Osteocyte (in vitro differentiated cells): ENCODE measurements at regions not wholly inside any gene's neighbourhood (a gene's known extent, or its start where the extent isn't known, plus 50 kb on each side); places are given as distances from the start of the nearest gene placed in this dataset.
"Not testable (repeated sequence)": the region's sequence is repeated elsewhere in the genome, so short reads cannot be mapped to it uniquely, and the experiment has no call there.

ENCODE experiments used
- DNase-seq: peaks from one replicate; pipeline ENCODE4 v3.0.0; 2021; ENCODE audit warnings: mixed read lengths; ENCODE audit not compliant: unreplicated experiment; ENCODE audit errors: extremely low spot score
- H3K27ac Mint-ChIP-seq: one replicate; pipeline ENCODE4 v1.8.0; 2021; ENCODE audit warnings: mild to moderate bottlenecking, mixed read lengths; ENCODE audit not compliant: unreplicated experiment
- H3K27me3 Mint-ChIP-seq: one replicate; pipeline ENCODE4 v1.8.0; 2021; ENCODE audit warnings: mixed read lengths; ENCODE audit not compliant: unreplicated experiment
- H3K36me3 Mint-ChIP-seq: one replicate; pipeline ENCODE4 v1.8.0; 2021; ENCODE audit warnings: mixed read lengths; ENCODE audit not compliant: unreplicated experiment
- H3K4me1 Mint-ChIP-seq: one replicate; pipeline ENCODE4 v1.8.0; 2021; ENCODE audit warnings: mixed read lengths; ENCODE audit not compliant: unreplicated experiment
- H3K4me3 Mint-ChIP-seq: one replicate; pipeline ENCODE4 v1.8.0; 2021; ENCODE audit warnings: mild to moderate bottlenecking, moderate library complexity, mixed read lengths; ENCODE audit not compliant: unreplicated experiment
- H3K9me3 Mint-ChIP-seq: one replicate; pipeline ENCODE4 v1.8.0; 2021; ENCODE audit warnings: mixed read lengths; ENCODE audit not compliant: unreplicated experiment
- TF ChIP-seq, protein P1 (sequence below): fragments of 200-600 bp; sonication (generic); IDR thresholded peaks from 2 replicates; pipeline ENCODE4 v1.5.0; 2021; ENCODE audit warnings: antibody characterized with exemption, mild to moderate bottlenecking, moderate library complexity

DNA sequence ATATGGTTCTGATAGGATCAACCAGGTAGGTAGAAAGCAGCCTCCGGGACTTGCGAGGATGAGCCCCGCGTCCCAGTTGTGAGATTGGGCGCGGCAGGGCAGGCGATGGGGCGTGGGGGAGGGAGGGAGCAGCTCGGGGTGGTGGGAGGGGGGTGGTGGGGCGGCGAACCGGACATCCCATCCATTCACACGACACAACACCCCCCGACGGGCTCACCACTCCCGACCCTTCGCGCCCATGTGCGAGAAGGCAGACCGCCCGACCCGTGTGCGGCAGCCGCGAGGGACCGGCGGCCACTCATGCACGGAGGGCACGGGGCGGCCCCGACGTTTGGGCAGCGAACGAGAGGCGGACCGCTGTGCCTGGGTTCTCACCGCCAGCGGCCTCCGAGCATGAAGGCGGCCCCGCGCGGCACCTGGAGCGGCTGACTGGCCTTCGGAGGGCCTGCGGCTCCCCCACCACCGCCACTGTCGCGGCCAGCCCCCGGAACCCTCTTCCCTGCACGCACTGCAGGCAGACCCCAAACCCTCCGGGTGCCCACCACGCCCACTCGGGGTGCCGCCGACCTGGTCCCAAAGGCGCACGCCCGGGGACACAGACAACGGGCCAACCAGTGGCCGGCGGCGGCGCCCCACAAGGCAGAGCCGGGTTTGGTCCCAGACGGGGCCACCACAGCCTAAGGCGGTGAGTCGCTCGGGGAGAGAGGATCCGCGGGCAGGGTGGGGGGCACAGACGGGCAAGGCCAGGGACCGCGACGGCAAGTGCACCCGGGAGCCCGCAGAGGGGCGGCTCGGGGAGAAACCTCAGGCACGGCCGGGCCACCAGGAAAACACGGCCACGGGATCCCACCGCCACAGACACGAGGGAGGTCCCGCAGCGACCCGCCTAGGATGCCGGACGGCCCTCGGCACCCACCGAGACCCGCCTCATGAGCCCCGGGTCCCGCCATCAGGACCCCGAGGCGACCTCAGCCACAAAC is 769.2 kb upstream of the DEFB115 start:
- TF ChIP-seq, protein P1, sequence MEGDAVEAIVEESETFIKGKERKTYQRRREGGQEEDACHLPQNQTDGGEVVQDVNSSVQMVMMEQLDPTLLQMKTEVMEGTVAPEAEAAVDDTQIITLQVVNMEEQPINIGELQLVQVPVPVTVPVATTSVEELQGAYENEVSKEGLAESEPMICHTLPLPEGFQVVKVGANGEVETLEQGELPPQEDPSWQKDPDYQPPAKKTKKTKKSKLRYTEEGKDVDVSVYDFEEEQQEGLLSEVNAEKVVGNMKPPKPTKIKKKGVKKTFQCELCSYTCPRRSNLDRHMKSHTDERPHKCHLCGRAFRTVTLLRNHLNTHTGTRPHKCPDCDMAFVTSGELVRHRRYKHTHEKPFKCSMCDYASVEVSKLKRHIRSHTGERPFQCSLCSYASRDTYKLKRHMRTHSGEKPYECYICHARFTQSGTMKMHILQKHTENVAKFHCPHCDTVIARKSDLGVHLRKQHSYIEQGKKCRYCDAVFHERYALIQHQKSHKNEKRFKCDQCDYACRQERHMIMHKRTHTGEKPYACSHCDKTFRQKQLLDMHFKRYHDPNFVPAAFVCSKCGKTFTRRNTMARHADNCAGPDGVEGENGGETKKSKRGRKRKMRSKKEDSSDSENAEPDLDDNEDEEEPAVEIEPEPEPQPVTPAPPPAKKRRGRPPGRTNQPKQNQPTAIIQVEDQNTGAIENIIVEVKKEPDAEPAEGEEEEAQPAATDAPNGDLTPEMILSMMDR: no peak
- Mint-ChIP-seq H3K27ac (no peak overlapping the region), H3K27me3 (no peaks in the 10 kb centered on the region), H3K4me1 (no peaks in the 10 kb centered on the region), H3K4me3 (no peak overlapping the region), H3K36me3 (no peaks in the 10 kb centered on the region), H3K9me3 (peaks cover 23% of the 10 kb centered on the region)
- DNase-seq: peak; percentile 83

DNA sequence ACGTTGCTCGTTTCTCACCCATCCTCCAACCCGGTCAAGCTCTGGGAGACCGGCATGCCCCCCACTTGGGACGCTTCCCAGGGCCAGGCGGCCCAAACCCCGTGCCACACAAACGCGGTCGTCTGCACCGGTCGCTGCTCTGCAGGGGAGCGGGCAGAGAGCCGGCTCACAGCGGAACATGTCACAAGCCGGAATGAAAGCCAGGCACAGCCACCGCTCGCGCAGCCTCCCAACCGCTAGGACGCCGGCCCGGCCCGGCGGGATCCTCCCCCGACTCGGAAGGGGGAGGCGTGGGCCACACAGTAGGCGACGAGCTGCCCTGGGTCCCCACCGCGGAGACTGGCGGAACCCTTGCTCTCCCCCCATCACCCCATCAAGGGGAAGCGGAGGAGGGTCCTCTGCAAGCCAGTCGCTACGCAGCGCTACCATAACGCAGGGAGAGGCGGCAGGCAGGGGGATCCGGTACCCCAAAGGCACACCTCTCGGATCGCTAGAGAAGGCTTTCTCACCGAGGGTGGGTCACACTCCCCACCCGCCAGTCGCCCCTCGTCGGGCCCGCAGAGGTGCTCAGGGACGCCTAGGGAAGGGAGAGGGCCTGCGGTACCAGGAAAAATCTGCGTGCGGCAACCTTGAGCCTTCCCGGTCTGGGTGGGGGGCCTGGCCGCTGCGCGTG is 768.4 kb upstream of the DEFB115 start:
- peaks cover 24% of the 10 kb centered on the region for H3K9me3 Mint-ChIP-seq

DNA sequence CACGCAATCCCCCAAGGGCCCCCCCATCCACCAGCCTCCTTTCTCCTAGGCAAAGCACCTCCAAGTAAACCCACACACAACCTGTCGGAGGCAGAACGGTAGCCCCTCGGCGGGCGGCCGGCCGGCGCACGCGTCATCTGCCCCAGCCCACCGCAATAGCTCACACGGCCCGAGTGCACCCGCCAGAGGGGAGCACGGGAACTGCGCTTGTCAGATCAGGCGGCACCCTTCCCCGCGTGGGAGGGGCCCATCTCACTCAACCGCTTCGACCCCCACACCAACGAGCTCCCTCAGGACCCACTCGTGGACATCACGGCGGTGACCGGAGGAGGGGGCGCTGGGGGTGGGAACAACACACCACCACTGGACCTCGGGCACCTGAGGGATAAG is 767.9 kb upstream of the DEFB115 start:
- DNase-seq: peak; percentile 84
- no peaks in the 10 kb centered on the region for H3K4me1 Mint-ChIP-seq
- peaks cover 25% of the 10 kb centered on the region for H3K9me3 Mint-ChIP-seq
- H3K36me3 Mint-ChIP-seq: no peaks in the 10 kb centered on the region
- no peak overlapping the region for H3K4me3 Mint-ChIP-seq
- no peak overlapping the region for H3K27ac Mint-ChIP-seq
- H3K27me3 Mint-ChIP-seq: no peaks in the 10 kb centered on the region
- TF ChIP-seq, protein P1: no peak

More for the DNA sequence above, 768.4 kb upstream of the DEFB115 start:
- DNase-seq: no peak
- Mint-ChIP-seq H3K4me3 (no peak overlapping the region), H3K4me1 (no peaks in the 10 kb centered on the region), H3K36me3 (no peaks in the 10 kb centered on the region), H3K27ac (no peak overlapping the region), H3K27me3 (no peaks in the 10 kb centered on the region)
- TF ChIP-seq, protein P1: no peak

DNA sequence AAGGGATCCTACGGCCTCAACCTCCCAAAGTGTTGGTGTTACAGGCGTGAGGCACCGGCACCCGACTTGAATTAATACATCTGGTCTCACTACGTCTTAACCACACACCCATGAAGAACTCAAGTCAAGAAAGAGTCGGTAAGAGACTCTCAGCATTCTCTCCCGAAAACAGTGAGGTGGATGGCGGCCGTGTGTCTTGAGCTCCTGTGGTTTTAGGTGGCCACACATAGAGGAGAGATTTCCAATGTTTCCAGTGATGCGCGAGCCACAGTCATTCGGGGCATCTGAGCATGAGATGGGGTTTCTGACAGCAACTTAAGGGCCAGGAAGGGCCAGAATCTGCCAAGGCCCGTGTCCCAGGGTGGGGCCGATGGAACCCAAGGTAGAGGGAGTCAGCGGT is 766.4 kb upstream of the DEFB115 start:
- Mint-ChIP-seq H3K27me3 (no peaks in the 10 kb centered on the region), H3K36me3 (no peaks in the 10 kb centered on the region), H3K9me3 (peaks cover 32% of the 10 kb centered on the region), H3K27ac (no peak overlapping the region), H3K4me3 (no peak overlapping the region), H3K4me1 (no peaks in the 10 kb centered on the region)
- no peak for DNase-seq
- TF ChIP-seq, protein P1: no peak

DNA sequence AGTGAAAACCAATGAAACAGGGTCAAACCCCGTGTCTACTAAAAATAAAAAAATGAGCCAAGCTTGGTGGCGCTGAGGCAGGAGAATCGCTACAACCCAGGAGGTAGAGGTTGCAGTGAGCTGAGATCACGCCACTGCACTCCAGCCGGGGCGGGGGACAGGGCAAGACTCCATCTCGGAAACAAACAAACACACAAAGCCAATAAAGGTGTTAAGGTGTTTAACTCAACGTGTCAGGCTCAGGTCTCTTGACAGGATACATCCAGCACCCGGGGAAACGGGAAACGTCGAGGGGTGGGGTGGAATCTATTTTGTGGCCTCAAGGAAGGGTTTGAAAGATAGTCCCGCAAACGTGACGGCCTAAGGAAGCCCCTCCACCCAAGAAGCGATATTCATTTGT is 760.8 kb upstream of the DEFB115 start:
- H3K36me3 Mint-ChIP-seq, H3K4me3 Mint-ChIP-seq, H3K4me1 Mint-ChIP-seq, DNase-seq, H3K27ac Mint-ChIP-seq, H3K27me3 Mint-ChIP-seq: not testable (repeated sequence)
- peaks cover 23% of the 10 kb centered on the region for H3K9me3 Mint-ChIP-seq

DNA sequence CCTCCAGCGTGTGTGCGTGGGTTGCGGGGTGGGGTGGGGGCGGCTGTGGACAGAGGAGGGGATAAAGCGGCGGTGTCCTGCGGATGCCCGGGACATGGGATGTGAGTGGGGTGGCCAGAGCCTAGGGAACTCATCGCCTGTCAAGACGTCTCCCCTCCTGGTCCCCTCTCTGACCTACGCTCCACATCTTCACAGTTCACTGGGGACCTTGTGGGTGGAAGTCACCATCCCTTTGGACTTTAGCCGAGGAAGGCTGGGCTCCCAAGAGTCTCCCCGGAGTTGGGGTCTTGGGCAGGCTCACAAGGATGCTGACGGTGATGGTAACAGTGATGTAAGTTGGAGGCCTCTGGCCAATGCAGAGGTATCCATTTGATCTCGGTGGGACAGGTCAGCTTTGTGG is 760.3 kb upstream of the DEFB115 start:
- H3K9me3 Mint-ChIP-seq: peaks cover 23% of the 10 kb centered on the region
- H3K4me1 Mint-ChIP-seq, DNase-seq, H3K27ac Mint-ChIP-seq, H3K36me3 Mint-ChIP-seq, H3K27me3 Mint-ChIP-seq, H3K4me3 Mint-ChIP-seq: not testable (repeated sequence)
